GM21526 (cell line): ENCODE measurements at regions not wholly inside any gene's neighbourhood (a gene's known extent, or its start where the extent isn't known, plus 50 kb on each side); places are given as distances from the start of the nearest gene placed in this dataset.

Experiments used
- ATAC-seq: cut with Tn5 transposase; IDR thresholded peaks from one replicate; pipeline ENCODE4 v1.9.1; 2021; ENCODE audit warnings: moderate library complexity; ENCODE audit not compliant: unreplicated experiment, low FRiP score

DNA sequence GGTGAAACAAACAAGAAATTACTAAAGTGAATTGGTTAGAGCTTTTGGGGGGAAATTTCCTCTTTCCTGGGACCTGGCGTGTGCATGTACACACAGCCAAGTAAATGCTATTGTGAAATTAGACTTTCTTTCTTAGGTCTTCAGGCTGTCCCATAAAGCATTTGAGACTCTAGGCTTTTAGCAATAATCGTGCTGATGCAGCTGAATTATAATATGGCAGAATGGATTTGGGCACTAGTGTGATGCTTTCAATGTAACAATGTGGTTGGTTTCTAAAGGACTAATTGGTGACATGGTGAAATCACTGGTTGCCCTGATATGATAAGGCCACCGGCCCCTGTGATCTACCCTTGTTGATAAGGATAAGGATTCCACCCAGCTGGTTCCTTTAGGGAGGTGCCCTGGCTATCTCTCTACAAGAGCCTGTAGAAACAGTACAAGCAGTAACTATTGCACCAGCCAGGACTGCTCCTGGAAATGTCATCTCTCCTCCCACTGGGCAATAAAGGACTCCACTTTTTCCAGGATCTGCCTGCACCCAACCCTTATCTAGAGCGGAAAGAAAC lies 164.1 kb downstream of the TFAP2A start:
- no peak for ATAC-seq

DNA sequence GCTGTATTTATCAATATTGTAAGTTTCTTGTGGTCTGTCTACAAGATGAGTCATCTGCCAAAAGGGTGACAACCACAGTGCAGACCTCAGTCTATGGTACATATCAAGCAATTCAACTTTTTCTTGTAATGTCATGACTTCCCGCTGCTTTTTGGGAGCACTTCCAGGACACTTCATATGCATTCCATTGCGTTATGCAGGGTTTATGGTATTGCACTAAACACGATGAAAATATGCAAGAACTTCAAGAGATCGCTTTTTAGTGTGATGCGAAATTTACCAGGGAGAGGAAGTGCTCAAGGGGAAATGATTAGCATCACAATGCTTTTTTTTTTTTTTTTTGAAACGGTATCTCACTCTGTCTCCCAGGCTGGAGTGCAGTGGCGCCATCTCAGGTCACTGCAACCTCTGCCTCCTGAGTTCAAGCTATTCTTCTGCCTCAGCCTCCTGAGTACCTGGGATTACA lies 166.5 kb downstream of the TFAP2A start:
- no peak for ATAC-seq

DNA sequence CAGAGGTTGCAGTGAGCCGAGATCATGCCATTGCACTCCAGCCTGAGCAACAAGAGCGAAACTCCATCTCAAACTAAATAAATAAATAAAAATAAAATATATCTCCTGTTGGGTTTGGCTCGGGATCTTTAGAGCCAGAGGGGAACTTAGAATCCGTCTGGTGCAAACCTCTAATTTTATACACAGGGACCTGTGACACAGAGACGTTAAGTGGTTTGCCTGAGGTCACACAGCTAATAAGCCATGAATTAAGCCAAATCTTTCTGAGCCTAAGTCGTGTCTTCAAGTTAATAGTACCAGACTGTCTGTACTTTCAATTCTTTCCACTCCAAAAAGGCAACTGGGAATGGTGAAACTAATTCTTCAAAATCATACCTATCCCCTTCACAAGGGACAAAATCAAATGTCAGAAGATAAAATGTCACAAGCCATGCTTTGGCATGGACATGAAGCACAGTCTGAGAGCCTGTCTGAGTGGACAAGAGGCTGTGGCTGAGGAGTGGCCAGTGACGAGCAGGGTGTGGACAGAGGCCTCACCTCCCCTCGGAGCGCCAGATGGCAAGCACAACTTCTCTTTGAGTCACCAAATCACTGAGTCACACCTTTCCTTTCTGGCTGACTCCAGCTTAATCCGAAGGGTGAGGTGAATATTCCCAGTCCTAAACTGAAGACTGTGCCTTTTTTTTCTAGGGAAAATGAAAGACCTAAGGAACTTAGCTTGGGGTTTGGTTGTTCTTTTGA lies 177.4 kb downstream of the TFAP2A start:
- no peak for ATAC-seq

DNA sequence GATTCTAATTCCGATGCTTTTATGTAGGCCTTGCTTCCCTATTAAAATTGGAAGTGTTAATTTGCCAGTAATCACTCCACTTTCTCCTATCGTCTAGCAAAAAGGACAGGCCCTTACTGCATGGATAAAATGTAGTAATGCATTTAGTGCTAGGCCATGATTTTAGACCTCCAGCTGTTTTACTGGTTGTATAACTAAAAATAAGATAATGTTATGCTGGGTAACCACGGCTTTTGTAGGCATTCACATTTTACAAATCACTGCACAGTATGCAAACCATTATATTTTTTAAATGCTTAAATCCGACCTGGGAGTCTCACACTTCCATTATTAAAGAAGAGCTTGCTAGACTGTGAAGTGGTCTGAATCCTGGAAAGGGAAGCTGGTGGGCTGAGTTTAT lies 179.5 kb downstream of the TFAP2A start:
- ATAC-seq, result no peak

DNA sequence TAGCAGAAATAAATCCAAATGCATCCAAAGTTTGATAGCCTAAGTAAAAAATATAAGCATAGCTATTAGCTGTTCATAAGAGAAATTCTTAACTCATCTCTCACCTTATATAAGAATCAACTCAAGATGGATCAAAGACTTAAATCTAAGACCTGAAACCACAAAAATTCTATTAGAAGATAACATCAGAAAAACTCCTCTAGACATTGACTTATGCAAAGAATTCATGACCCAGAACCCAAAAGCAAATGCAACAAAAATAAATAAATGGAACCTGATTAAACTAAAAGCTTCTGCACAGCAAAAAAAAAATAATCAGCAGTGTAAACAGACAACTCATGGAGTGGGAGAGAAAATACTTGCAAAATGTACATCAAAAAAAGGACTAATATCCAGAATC lies 184.3 kb downstream of the TFAP2A start:
- no peak for ATAC-seq

DNA sequence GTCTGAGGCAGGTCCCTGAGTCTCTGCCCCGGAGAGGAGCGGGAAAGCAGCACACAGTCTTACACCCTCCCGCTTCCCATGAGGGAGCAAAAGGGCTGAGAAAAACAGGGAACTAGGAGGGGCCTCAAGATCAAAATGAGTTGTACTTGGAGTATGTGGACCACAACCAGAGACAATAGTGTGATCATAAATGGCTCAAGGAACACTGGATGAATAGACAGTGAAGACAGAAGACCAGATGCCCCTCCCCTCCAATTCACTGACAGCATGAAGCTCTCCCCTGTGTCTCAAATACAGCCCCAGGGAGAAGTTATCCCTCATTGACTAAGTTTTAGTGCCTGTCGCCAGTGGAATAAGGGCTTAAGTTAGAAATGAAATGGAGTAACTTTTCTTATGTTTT lies 191.0 kb downstream of the TFAP2A start:
- ATAC-seq, result no peak

DNA sequence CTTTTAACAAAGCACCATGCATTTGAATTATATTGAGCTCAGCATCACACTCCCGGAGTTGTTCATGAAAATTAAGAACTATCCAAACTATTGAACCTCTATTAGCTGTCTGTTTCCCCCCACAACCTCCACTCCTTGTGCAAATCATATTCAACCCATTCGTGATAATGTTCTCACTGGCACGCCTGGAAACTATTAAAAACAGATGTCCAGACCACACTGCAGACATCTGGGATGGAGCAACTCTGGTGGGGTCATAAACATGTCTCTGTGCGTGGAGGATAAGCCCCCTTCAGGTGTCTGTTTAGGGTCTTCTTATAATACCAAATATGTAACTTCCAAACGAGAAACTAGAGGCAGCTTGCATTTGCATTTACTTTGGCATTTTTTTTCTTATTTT lies 193.7 kb downstream of the TFAP2A start:
- ATAC-seq, result no peak

DNA sequence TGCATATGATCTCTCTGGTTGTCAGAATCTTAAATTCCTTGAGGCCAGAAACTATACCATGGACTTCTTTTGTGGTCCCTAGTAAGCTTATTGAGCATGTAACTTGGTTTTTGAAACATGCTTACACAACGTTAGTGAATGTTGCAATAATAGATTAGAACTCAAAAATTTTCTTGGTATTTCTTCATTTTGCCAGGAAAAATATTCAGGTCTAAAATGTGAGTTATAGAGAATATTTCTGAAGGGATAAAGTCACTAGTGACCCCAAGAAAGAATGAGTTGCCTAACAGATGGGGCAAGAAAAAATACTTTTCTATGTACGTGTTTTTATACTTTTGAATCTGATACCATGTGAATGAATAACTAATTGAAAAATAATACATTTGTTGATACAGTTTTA lies 195.4 kb downstream of the TFAP2A start:
- no peak for ATAC-seq

DNA sequence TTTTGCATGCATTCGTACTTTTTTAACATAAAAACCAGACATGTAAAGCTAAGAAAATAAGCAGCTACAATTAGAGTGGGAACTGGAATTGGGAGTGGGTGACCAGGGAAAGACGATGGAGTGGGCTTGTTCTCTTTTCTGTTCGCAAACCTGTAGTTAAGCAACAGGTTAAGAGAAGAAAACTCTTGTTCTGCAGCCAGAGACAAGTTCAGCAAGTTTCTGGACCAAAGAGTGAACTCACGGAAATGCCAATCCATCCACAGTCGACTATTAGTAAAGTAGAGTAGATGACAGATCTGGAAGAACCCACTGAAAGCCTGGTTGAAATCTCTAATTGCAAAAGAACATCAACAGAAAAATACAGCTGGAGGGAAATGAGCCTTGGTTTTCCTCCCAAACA lies 197.8 kb downstream of the TFAP2A start:
- ATAC-seq, result no peak

DNA sequence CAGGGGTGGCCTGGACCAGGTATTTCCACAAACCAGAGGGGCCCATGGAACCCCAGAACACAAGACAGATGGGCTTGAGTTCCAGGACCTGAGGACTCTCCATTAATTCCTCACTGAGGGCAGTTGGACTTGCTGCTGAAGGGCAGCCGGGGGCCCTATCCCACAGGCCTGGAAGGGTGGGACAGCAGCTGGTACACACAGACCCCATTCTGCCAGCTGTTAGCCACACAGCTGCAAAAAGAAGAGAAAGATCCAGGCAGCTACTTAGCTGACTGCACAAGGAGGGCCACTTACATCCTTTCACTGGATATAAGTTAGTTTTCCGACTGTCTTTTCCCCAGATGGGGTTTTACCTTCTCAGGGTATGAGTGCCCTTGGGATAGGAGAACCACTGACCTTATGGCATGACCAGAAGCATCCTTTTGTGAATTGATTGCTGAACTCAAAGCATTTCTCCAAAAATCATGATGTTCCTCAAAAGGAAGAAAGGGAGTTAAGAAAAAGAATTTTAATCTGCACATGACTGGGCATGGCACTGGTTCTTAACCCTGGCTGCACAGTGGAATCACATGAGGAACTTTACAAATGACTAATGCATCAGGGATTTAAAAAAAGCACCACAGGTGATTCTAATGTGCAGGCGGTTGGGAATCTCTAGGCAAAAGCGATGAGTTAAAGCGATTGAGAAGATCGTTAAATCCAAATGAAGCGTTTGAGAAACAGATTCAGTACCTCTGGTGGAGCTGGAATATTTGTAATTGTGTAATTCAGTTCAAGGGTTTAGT lies 199.4 kb downstream of the TFAP2A start:
- ATAC-seq, result no peak

DNA sequence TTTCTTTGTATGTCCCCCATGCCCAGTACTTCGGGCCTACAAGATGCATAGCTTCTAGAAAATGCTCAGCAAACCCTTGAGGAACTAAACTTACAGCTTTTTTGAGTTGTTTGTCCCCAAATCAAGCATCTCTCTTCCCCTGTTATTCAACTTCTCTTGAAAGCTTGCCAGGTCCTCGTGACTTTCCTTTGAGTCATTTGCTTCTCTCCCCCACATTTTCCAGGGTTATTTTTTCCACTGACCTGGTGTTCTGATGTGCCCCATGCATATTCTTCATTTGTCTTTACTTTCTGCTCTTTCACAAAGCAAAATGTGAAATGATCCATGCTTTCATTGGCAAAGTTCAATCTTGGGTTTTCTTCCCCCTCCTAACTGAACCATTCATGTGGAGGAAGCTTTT lies 204.8 kb downstream of the TFAP2A start:
- ATAC-seq, result no peak

DNA sequence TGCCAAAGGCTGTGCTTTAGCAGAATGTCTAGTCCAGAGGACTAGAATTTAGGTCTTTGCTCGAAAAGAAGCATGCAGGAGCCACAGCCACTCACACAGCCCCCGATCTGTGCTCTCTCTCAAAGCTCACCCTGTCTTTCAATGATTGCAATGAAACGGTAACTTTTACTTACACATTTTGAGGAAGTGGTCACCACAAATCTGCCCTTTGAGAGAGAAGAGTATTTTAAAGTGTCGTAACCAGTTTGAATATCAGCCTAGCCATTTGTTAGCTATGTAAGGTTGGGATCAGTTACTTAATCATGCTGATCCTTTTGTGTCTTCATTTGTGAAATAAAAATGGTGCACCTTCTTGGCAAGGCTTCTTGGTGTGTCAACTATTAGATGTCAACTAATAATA lies 209.0 kb downstream of the TFAP2A start:
- no peak for ATAC-seq

DNA sequence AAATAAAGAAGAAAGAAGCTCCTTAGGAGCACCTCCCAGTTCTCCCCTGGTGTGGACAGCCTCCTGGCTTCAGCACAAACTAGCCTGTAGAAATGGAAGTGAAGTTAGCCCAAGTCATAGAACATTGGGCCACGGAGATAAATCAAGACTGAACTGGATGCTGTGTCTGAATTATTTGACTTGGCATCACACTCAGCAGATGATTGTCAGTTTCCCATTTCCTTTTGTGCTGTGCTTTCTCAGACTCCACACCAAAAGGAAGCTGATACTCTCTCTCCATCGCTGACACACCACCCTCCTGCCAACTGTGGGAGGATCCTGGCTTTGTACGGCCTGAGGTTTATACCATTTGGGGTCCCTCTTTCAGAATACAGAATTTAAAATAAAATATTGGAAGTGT lies 209.8 kb downstream of the TFAP2A start:
- ATAC-seq, result no peak

DNA sequence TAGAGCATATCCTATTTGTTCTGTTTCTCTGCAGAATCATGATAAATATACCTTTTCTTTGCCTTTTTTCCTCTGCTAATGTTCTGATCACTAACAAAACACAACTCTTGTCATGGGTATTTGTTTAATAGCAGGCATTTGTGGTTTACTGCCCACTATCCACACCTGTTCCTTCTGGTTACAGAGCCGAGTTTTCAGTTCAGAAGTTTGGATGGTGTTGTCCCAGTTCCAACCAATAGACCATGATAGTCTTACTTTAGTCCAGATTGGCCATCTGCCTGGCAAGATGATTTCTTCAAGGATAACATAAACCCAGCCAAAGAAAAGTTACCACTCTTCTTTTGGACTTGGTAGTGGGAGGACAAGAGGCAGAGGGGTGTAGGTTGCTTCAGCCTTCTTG lies 211.2 kb downstream of the TFAP2A start:
- ATAC-seq, result no peak

DNA sequence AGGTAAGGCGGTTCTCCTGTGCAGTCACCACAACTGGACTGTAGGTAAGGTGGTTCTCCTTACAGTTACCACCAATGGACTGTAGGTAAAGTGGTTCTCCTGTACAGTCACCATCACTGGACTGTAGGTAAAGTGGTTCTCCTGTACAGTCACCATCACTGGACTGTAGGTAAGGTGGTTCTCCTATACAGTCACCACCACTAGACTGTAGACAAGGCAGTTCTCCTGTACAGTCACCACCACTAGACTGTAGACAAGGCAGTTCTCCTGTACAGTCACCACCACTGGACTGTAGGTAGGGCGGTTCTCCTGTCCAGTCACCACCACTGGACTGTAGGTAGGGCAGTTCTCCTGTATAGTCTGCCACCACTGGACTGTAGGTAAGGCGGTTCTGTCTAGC lies 212.3 kb downstream of the TFAP2A start:
- no peak for ATAC-seq

DNA sequence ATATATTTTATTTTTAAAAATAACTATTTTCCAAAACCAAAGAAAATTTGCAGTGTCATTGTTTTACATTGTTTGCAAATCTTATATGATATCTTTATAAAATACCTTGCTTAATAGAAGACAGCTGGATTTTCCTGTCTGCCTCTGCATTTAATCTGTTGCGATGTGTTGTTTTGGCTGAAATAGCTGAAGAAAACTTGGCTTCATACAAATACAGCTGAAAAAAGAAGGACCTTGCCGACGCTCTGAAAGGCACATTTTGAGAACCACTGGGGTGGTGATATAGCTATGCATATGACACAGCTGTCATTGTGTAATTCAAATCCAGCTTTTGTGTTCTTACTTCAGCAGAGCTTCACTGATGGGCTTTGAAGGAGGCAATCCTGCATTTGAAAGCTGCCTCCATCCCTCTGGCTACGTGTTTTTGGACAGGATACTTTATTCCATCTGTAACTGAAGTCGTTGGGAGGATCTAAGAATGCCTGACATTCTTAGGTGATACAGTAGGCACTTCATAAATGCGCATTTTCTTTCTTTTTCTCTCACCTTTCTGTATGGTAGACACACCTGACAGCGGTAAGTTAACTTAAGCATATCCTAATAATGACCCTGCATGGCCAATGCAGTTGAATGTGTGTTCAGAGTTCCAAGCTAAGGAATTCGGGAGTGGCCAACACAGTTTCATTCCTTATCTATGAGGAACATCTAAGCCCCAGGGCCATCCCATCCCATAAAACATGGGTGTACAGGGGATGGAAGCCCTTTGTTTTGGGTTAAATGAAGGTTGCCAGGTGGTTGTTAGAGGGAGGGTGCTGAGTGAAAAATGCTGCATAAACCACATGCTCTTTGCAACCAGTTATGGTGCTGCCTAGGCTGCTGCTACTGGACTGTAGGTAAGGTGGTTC lies 213.0 kb downstream of the TFAP2A start:
- ATAC-seq, result no peak

DNA sequence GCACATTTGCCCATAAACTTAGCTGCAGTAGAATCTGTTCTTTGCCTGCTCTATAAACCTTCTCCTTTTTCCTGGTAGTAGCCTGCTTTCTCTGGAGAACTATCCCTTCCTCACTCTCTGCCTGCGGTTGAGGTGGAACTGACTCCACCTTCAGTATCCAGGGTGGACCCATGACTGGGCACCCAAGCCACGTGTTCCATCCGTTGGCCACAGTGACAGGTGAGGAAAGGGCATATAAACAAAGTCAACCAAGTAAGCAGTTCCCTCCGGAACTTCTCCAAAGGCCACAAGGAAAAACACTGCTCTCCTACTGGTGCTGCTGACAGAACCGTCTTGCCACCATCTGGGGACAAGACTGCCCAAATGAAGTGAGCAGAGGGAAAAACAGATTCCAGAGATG lies 218.8 kb downstream of the TFAP2A start:
- no peak for ATAC-seq

DNA sequence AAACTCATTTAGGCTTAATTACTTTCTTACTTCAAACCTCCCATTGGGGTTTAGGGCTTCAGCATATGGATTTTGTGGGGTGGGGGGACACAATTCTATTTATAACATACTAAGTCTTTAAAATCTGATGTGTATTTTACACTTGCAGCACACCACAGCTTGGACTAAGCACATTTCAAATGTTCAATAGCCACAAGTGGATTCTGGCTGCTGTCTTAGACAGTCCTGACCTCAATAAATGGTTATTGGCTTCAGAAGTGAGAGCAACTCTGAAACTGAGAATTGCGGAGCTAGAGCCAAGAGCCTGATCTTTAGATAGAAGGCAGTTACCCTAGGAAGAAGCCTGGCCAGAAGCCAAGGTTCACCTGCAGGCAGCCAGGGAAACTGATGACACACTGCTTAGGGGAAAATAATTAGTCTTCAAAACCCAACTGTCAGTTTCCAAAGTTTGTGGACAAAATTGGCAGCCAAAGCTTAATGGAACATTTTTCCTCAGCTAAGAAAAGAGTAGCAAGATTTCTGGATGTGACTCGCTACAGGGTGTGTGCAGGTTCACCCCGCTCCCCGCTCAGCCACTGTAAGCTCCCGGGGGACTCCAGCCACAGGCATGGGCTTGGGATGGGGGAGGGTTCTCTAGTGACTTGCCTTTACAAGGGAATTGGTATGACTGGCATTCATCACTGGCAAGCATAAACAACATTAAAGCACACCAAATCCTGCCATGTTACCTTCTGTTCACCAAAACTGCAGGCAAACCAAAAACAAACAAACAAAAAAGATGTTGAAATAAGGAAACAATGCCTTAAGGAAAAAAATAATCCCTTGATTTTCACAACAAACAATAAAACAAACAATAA lies 219.8 kb downstream of the TFAP2A start:
- ATAC-seq, result no peak

DNA sequence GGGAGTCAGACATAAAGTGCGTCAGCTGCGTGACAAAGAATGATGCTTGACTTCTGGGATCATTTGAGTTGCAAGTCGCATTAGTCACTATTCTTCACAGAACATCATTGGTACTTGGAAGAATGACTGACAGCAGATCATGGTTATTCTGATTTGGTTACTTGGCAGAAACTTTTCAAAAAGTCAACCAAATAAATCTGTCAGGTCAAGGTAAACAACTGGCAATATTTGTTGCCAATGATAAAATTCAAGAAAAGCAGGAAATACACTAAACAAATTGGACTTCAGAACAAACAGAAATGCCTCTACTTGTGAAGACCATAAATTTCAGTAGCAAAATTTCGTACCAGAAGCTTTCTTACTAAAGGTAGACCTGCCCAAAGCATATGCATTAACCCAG lies 221.6 kb downstream of the TFAP2A start:
- no peak for ATAC-seq

DNA sequence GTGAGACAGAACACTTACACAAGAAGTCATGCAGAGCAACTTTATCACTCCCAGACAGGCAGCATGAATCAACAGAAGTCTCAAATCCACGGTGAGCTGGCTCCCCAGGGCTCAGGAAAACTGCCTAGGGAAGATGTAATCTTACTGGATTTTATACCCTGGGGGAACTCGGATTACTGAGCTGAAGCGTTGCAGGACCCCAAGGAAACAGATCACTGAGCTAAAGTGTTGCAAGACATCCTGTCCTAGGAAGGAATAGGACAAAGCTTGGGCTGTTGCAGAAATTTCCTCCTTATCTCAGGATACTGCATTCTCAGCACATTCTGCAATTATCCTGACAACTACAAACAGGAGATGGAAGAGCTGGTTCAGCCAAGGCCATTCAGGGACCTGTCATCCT lies 224.8 kb downstream of the TFAP2A start:
- no peak for ATAC-seq
